H1 (cell line): ENCODE measurements at regions not wholly inside any gene's neighbourhood (a gene's known extent, or its start where the extent isn't known, plus 50 kb on each side); places are given as distances from the start of the nearest gene placed in this dataset.

ENCODE experiments used
- BACH1 ChIP-seq: IDR thresholded peaks from 2 replicates; pipeline ENCODE4 v1.6.1; 2012; ENCODE audit warnings: low read length, improper control_type of control experiment
- BRCA1 ChIP-seq: IDR thresholded peaks from 2 replicates; pipeline ENCODE4 v1.6.1; 2012; ENCODE audit warnings: low read depth, low read length, improper control_type of control experiment
- CHD1 ChIP-seq: IDR thresholded peaks from 2 replicates; pipeline ENCODE4 v1.6.1; 2012; ENCODE audit warnings: low read depth, low read length, improper control_type of control experiment
- CHD7 ChIP-seq: fragments of 300-600 bp; sonication (generic); IDR thresholded peaks from 2 replicates; pipeline ENCODE4 v1.7.1; 2012; ENCODE audit warnings: low read length, moderate library complexity, mild to moderate bottlenecking, inconsistent platforms; ENCODE audit not compliant: insufficient replicate concordance
- CTBP2 ChIP-seq: IDR thresholded peaks from 2 replicates; pipeline ENCODE4 v1.7.0; 2011; ENCODE audit warnings: borderline replicate concordance, mild to moderate bottlenecking, moderate library complexity, mixed read lengths, low read length; ENCODE audit not compliant: insufficient read depth, insufficient read length
- GTF2F1 ChIP-seq: IDR thresholded peaks from 2 replicates; pipeline ENCODE4 v1.6.1; 2012; ENCODE audit warnings: low read depth, low read length, improper control_type of control experiment, borderline replicate concordance
- NRF1 ChIP-seq: IDR thresholded peaks from 2 replicates; pipeline ENCODE4 v1.6.1; 2011; ENCODE audit warnings: mild to moderate bottlenecking, low read depth, low read length, improper control_type of control experiment
- PHF8 ChIP-seq: fragments of 200-600 bp; sonication (generic); conservative IDR thresholded peaks from 2 replicates; pipeline ENCODE4 v1.7.1; 2012; ENCODE audit warnings: low read depth, mild to moderate bottlenecking, inconsistent platforms, low read length, moderate library complexity
- POLR2AphosphoS5 ChIP-seq: IDR thresholded peaks from 2 replicates; pipeline ENCODE4 v1.6.1; 2011; ENCODE audit warnings: low read depth, low read length

GRCh38 chr20:16158090-16158975 is 414.9 kb downstream of the KIF16B start (continued):
- no peak for TF ChIP-seq CHD7
- TF ChIP-seq NRF1: no peak
- TF ChIP-seq BRCA1: no peak
- TF ChIP-seq CHD1: no peak
- TF ChIP-seq GTF2F1: no peak
- no peak for TF ChIP-seq PHF8
- TF ChIP-seq BACH1: no peak
- TF ChIP-seq CTBP2: no peak
- no peak for TF ChIP-seq POLR2AphosphoS5
